DOHH2 (cell line): ENCODE measurements at regions not wholly inside any gene's neighbourhood (a gene's known extent, or its start where the extent isn't known, plus 50 kb on each side); places are given as distances from the start of the nearest gene placed in this dataset.
"Not testable (repeated sequence)": the region's sequence is repeated elsewhere in the genome, so short reads cannot be mapped to it uniquely, and the experiment has no call there.

ENCODE experiments used
- H3F3A ChIP-seq: fragments of 200-600 bp; sonication (generic), shearing (Covaris generic); 2 replicates; pipeline ENCODE4 v1.6.0; 2016; ENCODE audit warnings: antibody characterized with exemption, mild to moderate bottlenecking; ENCODE audit not compliant: control insufficient read depth, insufficient read depth
- H3K27ac ChIP-seq: fragments of 200-600 bp; sonication (generic); 2 replicates; pipeline ENCODE4 v1.5.1; 2014; ENCODE audit warnings: low read depth, mild to moderate bottlenecking, low read length, moderate library complexity
- H3K27me3 ChIP-seq: fragments of 200-600 bp; sonication (generic); 2 replicates; pipeline ENCODE4 v1.6.1; 2014; ENCODE audit warnings: mild to moderate bottlenecking, low read length, mixed read lengths; ENCODE audit not compliant: control insufficient read depth
- H3K36me3 ChIP-seq: fragments of 200-600 bp; sonication (generic); 2 replicates; pipeline ENCODE4 v1.6.1; 2014; ENCODE audit warnings: mild to moderate bottlenecking, low read length, moderate library complexity, mixed read lengths; ENCODE audit not compliant: control insufficient read depth
- H3K4me1 ChIP-seq: fragments of 200-600 bp; sonication (generic); 2 replicates; pipeline ENCODE4 v1.6.1; 2014; ENCODE audit warnings: mild to moderate bottlenecking, low read length, mixed read lengths; ENCODE audit not compliant: control insufficient read depth
- H3K4me2 ChIP-seq: fragments of 200-600 bp; sonication (generic); 2 replicates; pipeline ENCODE4 v1.6.0; 2014; ENCODE audit warnings: mild to moderate bottlenecking, low read length, moderate library complexity
- H3K4me3 ChIP-seq: fragments of 200-600 bp; sonication (generic); 2 replicates; pipeline ENCODE4 v1.5.1; 2014; ENCODE audit warnings: mild to moderate bottlenecking, low read length, mixed read lengths
- H3K79me2 ChIP-seq: fragments of 200-600 bp; sonication (generic); 2 replicates; pipeline ENCODE4 v1.6.1; 2014; ENCODE audit warnings: mild to moderate bottlenecking, low read length, mixed read lengths; ENCODE audit not compliant: control insufficient read depth
- H3K9me2 ChIP-seq: fragments of 200-600 bp; sonication (generic); replicated peaks from 2 replicates; pipeline ENCODE4 v1.6.1; 2014; ENCODE audit warnings: mild to moderate bottlenecking, low read length, mixed read lengths; ENCODE audit not compliant: control insufficient read depth
- H3K9me3 ChIP-seq: fragments of 200-600 bp; sonication (generic); 2 replicates; pipeline ENCODE4 v1.6.1; 2014; ENCODE audit warnings: antibody characterized with exemption, low read length, mixed read lengths; ENCODE audit not compliant: control insufficient read depth, insufficient read depth
- H4K20me1 ChIP-seq: fragments of 200-600 bp; sonication (generic); 2 replicates; pipeline ENCODE4 v1.6.0; 2014; ENCODE audit warnings: low read depth, mild to moderate bottlenecking, antibody characterized with exemption, low read length, moderate library complexity; ENCODE audit not compliant: control insufficient read depth, insufficient read depth
- EZH2phosphoT487 ChIP-seq: fragments of 200-600 bp; sonication (generic); IDR thresholded peaks from 2 replicates; pipeline ENCODE4 v1.6.1; 2017; ENCODE audit warnings: borderline replicate concordance, mild to moderate bottlenecking, antibody characterized with exemption, low read length, moderate library complexity, mixed read lengths
- TF ChIP-seq, protein P1 (sequence below): fragments of 200-600 bp; sonication (generic); IDR thresholded peaks from one replicate; pipeline ENCODE4 v1.5.1; 2014; ENCODE audit warnings: antibody characterized with exemption, mild to moderate bottlenecking, low read depth, low read length; ENCODE audit not compliant: poor library complexity, severe bottlenecking

DNA sequence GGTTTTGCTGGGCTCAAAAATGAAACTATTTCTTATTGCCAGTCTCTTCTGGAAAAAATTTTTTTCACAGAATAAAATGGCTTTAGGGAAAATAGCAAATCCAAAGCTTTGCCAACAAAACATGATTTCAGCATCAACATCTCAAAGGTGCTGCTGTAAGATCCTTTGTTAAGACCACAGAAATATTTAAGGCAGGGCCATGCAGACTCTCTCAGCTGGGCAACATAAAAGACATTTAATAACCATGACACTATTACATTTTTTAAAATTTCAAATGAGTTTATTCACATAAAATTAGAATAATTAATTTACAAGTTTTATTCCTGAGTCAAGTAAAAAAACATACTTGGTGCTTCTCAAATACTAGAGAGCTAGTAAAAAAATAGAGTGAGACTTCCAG, 527.1 kb upstream of the DPPA4 start:
- Histone ChIP-seq H3K9me2 (no peaks in the 10 kb centered on the region), H3K9me3 (no peaks in the 10 kb centered on the region), H4K20me1 (no peaks in the 10 kb centered on the region), H3K4me3 (no peak overlapping the region), H3K36me3 (no peaks in the 10 kb centered on the region), H3K27me3 (no peaks in the 10 kb centered on the region), H3K27ac (no peak overlapping the region), H3F3A (no peaks in the 10 kb centered on the region), H3K79me2 (no peaks in the 10 kb centered on the region), H3K4me1 (no peaks in the 10 kb centered on the region), H3K4me2 (no peak overlapping the region)
- TF ChIP-seq, protein P1, sequence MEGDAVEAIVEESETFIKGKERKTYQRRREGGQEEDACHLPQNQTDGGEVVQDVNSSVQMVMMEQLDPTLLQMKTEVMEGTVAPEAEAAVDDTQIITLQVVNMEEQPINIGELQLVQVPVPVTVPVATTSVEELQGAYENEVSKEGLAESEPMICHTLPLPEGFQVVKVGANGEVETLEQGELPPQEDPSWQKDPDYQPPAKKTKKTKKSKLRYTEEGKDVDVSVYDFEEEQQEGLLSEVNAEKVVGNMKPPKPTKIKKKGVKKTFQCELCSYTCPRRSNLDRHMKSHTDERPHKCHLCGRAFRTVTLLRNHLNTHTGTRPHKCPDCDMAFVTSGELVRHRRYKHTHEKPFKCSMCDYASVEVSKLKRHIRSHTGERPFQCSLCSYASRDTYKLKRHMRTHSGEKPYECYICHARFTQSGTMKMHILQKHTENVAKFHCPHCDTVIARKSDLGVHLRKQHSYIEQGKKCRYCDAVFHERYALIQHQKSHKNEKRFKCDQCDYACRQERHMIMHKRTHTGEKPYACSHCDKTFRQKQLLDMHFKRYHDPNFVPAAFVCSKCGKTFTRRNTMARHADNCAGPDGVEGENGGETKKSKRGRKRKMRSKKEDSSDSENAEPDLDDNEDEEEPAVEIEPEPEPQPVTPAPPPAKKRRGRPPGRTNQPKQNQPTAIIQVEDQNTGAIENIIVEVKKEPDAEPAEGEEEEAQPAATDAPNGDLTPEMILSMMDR, result no peak
- no peak for TF ChIP-seq EZH2phosphoT487

DNA sequence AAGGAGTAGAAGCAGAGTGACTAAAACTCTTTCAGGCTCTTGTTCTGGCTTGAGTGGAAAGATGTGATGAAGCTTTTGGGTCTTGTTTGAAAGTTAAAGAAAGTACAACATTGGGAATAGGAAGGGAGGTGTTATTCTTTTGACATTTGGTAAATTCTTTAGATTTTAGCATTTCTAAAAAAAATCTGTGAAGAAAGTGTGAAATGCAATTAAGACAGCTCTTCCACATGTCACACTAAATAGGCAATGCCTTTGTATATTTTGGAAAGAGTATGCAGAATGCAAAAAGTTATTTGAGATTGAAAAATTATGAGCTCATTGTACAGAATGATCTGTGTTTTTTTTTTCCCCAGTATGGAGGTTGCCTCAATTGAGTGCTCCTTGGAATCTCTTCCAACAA, 532.2 kb upstream of the DPPA4 start:
- Histone ChIP-seq H3K4me3 (no peak overlapping the region), H3K27ac (no peak overlapping the region), H3K9me2 (no peaks in the 10 kb centered on the region), H3K9me3 (no peaks in the 10 kb centered on the region), H3K4me1 (no peaks in the 10 kb centered on the region), H3K4me2 (no peak overlapping the region), H3K79me2 (no peaks in the 10 kb centered on the region), H4K20me1 (no peaks in the 10 kb centered on the region), H3K36me3 (no peaks in the 10 kb centered on the region), H3F3A (no peaks in the 10 kb centered on the region), H3K27me3 (no peaks in the 10 kb centered on the region)
- no peak for TF ChIP-seq EZH2phosphoT487
- TF ChIP-seq, protein P1, result no peak

DNA sequence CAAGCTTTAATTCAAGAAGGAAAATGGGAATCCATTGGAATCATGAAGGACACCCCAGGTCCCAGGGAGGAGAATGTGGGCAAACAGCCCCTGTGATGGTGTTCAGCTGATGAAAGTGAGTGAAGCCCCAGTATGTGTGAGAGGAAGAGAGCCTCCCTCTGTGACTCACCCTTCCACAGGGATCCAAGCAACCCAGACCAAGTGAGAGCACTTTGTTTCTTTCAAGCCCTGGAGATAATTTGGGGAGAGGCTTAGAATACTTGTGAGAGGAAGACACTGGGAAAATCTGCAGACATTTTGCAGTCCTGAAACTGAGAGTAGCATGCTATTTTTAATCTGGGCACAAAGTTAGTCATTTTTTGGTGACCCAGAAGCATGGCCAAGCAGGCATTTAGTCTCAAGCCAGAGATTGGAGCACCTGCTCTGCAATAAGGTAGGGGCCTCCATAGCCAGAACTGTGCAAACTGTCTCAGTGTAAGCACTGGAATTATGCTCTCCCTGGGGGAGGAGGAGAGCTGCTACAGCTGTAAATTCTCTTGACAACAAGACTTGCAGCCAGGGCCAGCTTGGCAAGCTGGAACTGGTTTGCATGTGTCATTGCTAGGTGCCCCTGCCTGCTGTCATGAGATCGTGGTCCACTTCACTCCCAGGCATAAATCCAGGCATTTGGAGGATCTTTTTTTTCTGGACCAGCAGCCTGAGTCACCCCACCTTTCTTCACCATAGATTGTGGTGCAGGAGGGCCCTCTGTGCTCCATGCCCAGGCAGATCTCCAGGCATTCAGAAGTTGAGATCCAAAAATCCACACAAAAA, 537.8 kb upstream of the DPPA4 start:
- H3F3A ChIP-seq, result no peaks in the 10 kb centered on the region
- no peak overlapping the region for H3K4me2 ChIP-seq
- H3K4me1 ChIP-seq, result no peaks in the 10 kb centered on the region
- H3K9me2 ChIP-seq, result no peaks in the 10 kb centered on the region
- H3K27me3 ChIP-seq, result no peaks in the 10 kb centered on the region
- no peak overlapping the region for H3K27ac ChIP-seq
- no peaks in the 10 kb centered on the region for H4K20me1 ChIP-seq
- TF ChIP-seq EZH2phosphoT487, result no peak
- TF ChIP-seq, protein P1, result no peak
- H3K9me3 ChIP-seq, result 0 out of 2 replicates have a peak, but pooled peaks cover 3% of the 10 kb centered on the region
- H3K4me3 ChIP-seq, result no peak overlapping the region
- H3K79me2 ChIP-seq, result no peaks in the 10 kb centered on the region
- no peaks in the 10 kb centered on the region for H3K36me3 ChIP-seq

DNA sequence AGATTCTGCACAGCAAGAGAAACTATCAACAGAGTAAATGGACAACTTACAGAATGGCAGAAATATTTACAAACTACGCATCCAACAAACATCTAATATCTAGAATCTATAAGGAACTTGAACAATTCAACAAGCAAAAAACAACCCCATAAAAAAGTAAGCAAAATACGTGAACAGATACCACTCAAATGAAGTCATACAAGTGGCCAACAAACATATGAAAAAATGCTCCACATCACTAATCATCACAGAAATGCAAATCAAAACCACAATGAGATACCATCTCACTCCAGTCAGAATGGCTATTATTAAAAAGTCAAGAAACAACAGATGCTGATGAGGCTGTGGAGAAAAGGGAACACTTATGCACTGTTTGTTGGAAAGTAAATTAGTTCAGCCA, 540.3 kb upstream of the DPPA4 start:
- not testable (repeated sequence) for H3K4me3 ChIP-seq, H3K79me2 ChIP-seq, H4K20me1 ChIP-seq, H3K4me1 ChIP-seq, H3K9me3 ChIP-seq, H3K9me2 ChIP-seq, H3F3A ChIP-seq, H3K4me2 ChIP-seq, H3K27ac ChIP-seq, H3K36me3 ChIP-seq, H3K27me3 ChIP-seq
